GM19372 (cell line): ENCODE measurements at regions not wholly inside any gene's neighbourhood (a gene's known extent, or its start where the extent isn't known, plus 50 kb on each side); places are given as distances from the start of the nearest gene placed in this dataset.

ENCODE experiments used
- ATAC-seq: cut with Tn5 transposase; IDR thresholded peaks from one replicate; pipeline ENCODE4 v1.9.1; 2021; ENCODE audit warnings: mild to moderate bottlenecking, low read depth, moderate library complexity; ENCODE audit not compliant: unreplicated experiment

GRCh38 chr6:19301980-19302379, 535.2 kb upstream of the ID4 start:
- no peak for ATAC-seq

DNA sequence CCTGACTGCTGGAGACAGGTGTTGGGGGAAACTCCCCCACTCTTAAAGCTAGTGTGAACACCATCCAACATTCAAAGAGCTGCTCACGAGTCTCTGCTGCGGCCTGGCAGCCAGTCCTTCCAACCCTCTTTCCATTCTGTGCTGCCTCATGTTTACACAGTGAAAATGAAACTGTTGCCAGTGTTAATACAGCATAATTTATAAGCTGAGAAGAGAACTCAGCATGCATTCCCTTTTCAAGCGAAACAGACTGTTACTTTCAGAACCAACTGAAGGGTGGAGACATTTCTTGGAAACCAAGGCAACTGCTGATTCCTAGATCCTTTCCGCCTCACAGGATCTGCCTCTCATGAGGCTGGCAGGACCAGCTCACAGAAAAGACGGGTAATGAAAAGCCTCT, 533.8 kb upstream of the ID4 start:
- ATAC-seq = no peak

GRCh38 chr6:19309661-19310060, 527.5 kb upstream of the ID4 start:
- no peak for ATAC-seq

GRCh38 chr6:19311786-19312185, 525.4 kb upstream of the ID4 start:
- ATAC-seq = no peak

- no peak for ATAC-seq
Measured at GRCh38 chr6:19312241-19312978, 524.8 kb upstream of the ID4 start.

GRCh38 chr6:19317431-19317986, 519.7 kb upstream of the ID4 start:
- no peak for ATAC-seq

- no peak for ATAC-seq
Measured at GRCh38 chr6:19319005-19319404, 518.2 kb upstream of the ID4 start.

DNA sequence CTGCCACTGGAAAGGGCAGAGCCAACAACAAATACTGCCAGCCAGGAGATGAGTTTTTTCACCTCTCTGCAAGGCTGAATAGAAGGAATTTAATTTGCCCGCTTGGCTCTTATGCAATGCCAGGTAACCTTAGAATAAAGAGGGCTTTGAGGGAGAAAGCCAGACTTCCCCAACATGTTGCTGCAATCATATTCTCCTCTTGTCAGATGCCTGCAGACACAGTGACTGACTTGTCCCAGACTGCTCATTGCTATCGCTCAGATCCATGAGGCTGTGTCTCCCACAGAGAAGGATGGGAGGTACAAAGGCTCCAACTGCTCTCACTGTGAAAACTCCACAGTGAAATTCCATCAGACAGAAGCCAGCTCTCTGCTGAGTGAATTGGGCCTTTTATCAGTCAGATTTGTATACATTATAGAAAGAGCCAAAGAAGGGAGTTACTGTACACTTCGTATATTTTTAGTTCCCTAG, 517.0 kb upstream of the ID4 start:
- ATAC-seq = no peak

DNA sequence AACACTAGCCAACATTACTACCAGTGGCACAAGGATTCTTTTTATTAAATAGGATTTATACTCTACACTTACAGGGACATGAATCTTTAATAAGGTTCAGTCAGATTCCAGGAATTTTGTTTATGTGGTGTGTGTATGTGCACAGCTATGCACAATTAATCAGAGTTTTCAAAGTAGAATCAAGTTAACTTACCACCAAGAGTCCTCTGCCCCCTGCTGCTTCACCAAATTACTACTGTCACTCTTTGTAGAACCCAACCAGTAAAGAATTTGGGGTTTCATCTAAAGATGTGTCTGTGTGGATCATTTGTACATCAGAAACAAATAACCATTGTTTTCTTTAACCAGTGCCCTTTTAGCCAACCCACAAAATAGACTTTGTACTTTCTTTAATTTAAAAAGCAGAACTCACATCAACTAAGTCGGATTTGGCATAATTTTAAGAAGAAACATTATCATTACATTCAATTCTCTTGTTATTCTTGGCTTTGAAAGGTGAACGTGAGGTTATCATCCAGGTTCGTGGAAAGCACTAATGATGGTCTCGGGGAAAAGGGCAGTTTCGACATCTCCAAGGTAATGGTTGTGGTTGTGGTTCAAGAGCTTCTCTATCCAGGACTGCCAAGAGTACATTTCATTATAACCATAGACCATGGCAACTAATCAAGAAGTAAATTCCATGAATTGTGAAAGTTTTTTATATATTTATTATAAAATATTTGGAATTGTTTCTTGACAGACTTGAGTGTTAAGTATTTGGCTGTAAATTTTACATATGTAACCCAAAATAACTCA, 514.3 kb upstream of the ID4 start:
- ATAC-seq = no peak

GRCh38 chr6:19324376-19324775, 512.8 kb upstream of the ID4 start:
- ATAC-seq = no peak

GRCh38 chr6:19325335-19325789, 511.8 kb upstream of the ID4 start:
- ATAC-seq = no peak

- ATAC-seq = no peak
Measured at GRCh38 chr6:19327241-19327640, 509.9 kb upstream of the ID4 start.

GRCh38 chr6:19327661-19328060, 509.5 kb upstream of the ID4 start:
- no peak for ATAC-seq

DNA sequence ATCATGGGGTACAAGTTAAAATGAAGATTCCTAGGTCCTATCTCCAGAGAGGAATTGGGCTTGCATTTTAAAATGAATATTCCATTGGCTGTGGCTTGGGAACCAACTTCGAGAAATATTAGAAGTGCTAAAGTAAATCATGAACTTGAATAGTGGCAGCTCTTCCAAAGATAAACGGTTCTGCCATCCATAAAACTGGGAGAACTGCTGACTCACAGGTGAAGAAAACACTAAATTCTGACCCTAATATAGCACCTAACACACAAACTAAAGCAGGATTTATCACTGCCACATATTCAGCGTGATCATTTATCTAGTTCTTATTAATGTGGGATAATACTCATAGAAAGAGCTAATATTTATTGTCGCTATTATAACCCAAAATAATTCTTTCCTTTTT, 508.1 kb upstream of the ID4 start:
- ATAC-seq = no peak

- no peak for ATAC-seq
Measured at GRCh38 chr6:19331089-19331488, 506.1 kb upstream of the ID4 start.

- no peak for ATAC-seq
Measured at GRCh38 chr6:19332806-19333460, 504.2 kb upstream of the ID4 start.

DNA sequence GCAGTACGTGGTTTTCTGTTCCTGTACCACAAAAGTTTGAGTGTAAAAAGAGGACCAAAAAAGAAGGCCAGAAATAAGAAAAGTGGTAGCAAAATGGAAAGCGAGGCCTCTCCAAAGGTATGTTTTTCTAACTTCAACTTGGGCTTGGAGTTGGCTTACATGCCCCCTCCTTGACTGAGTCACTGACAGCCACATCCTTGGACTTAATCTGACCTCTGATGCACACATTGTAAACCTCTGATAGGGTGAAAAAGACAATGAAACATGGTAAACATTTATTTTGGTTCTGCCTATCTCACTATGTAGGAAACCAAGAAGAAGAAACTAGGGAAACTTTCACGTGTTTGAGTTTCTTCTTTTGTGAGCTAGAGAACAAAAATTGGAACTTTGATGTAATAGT, 503.2 kb upstream of the ID4 start:
- no peak for ATAC-seq

GRCh38 chr6:19336579-19336978, 500.6 kb upstream of the ID4 start:
- no peak for ATAC-seq

DNA sequence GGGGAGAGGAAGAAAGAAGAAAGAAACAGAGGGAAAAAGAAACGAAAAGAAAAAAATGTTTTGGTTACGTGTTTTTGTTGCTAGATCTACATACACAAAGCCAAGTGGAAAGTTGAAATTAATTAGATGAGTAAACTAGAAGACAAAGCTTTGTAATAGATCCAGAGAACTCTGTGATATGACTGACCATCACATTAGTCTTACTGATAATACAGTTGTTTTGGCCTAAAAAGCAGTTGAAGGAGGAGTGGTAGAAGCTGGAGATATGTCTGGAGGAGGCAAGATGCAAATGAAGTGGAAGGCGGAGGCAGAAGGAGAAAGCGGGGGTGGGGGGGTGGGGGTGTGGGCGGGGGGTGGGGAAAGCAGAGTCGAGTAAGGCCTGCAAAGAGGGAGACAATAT, 500.1 kb upstream of the ID4 start:
- no peak for ATAC-seq

- no peak for ATAC-seq
Measured at GRCh38 chr6:19342616-19343015, 494.6 kb upstream of the ID4 start.

DNA sequence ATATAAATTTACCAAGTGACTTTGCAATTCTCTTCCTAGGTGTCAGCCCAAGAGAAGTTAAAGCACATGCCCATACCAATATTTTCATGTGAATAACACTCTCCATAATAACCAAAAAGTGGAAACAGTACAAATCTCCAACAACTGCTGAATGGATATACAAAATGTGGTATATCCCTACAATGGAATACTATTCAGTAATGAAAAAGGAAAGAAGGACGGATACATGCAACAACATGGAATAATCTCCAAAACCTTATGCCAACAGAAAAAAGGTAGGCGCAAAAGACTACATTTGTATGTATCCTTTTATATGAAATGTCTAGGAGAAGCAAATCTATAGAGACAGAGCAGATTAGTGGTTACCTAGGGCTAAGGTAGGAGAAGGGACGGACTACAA, 487.7 kb upstream of the ID4 start:
- no peak for ATAC-seq
